ENCODE measurements at regions not wholly inside any gene's neighbourhood (a gene's known extent, or its start where the extent isn't known, plus 50 kb on each side); places are given as distances from the start of the nearest gene placed in this dataset.

DNA sequence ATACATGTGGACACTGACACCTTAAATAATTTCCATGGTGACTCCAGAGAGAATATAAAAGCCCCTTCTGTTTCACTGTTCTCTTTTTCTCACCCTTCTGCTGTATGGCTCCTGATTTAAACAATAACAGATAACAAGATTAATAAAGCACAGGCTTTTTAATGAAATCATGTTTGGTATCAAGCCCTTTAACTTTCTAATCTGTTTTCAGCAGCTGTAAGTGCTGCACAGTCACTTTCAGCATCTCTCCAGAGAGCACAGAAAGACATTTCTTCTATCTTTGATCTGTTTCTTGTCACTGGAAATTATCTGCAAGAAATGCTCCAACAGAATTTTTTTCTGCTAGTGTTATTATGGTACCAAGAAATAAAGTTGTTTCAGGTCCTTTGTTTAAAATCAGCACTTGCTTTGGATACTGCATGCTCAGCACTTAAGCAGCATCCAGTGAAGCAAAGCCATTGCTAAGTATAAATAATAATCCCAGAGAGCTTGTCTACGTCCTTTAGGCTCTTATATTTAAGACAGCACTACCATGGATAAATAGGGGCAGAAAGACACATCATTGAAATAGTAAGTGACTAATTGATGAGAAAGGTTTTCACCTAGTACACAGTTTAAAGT lies 134.2 kb upstream of the CARD18 start:
- ChIA-PET CTCF (no interaction called here), POLR2A (ENCODE audit: unreplicated experiment) (no interaction called here)
- Histone ChIP-seq H3K9me2 (ENCODE audit: insufficient read depth) (no peaks in the 10 kb centered on the region), H3K4me3 (no peak overlapping the region), H3K36me3 (ENCODE audit: low read depth) (no peaks in the 10 kb centered on the region), H3K4me1 (replicated peaks; ENCODE audit: insufficient read depth) (no peaks in the 10 kb centered on the region), H3K27ac (no peak overlapping the region), H3K79me2 (ENCODE audit: low read depth) (no peaks in the 10 kb centered on the region), H3K9me3 (ENCODE audit: insufficient read depth, low read depth) (no peaks in the 10 kb centered on the region), H2AFZ (no peak overlapping the region), H3K27me3 (ENCODE audit: insufficient read depth, low read depth) (no peaks in the 10 kb centered on the region), H3K4me2 (no peak overlapping the region), H3F3A (ENCODE audit: insufficient read depth, low read depth) (no peaks in the 10 kb centered on the region), H4K20me1 (ENCODE audit: insufficient read depth) (no peaks in the 10 kb centered on the region)
- no peak for TF ChIP-seq EZH2 (IDR thresholded peaks at IDR 0.05; ENCODE audit: low read depth)
- TF ChIP-seq, protein P1, sequence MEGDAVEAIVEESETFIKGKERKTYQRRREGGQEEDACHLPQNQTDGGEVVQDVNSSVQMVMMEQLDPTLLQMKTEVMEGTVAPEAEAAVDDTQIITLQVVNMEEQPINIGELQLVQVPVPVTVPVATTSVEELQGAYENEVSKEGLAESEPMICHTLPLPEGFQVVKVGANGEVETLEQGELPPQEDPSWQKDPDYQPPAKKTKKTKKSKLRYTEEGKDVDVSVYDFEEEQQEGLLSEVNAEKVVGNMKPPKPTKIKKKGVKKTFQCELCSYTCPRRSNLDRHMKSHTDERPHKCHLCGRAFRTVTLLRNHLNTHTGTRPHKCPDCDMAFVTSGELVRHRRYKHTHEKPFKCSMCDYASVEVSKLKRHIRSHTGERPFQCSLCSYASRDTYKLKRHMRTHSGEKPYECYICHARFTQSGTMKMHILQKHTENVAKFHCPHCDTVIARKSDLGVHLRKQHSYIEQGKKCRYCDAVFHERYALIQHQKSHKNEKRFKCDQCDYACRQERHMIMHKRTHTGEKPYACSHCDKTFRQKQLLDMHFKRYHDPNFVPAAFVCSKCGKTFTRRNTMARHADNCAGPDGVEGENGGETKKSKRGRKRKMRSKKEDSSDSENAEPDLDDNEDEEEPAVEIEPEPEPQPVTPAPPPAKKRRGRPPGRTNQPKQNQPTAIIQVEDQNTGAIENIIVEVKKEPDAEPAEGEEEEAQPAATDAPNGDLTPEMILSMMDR (conservative IDR thresholded peaks at IDR 0.05): no peak
- intact Hi-C loops (cut with micrococcal nuclease; ENCODE audit: unreplicated experiment): no loop called here
- no peak for DNase-seq
- BruUV-seq (replicated peaks): no TSS peak

DNA sequence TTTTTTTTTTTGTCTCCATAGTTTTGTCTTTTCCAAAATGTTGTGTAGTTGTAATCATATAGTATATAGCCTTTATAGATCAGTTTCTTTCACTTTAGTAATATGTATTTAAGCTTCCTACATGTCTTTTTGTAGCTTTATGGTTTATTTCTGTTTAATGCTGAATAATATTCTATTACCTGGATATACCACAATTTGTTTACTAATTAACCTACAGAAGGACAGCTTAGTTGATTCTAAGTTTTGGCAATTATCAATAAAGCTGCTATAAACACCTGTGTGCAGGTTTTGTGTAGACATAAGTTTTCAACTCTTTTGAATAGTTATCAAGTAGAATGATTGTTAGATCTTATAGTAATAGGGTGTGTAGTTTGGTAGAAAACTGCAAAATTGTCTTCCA lies 130.3 kb upstream of the CARD18 start:
- H3K9me2 ChIP-seq (ENCODE audit: insufficient read depth): no peaks in the 10 kb centered on the region
- no peak for TF ChIP-seq EZH2 (IDR thresholded peaks at IDR 0.05; ENCODE audit: low read depth)
- TF ChIP-seq, protein P1 (conservative IDR thresholded peaks at IDR 0.05): no peak
- no peak overlapping the region for H3K27ac ChIP-seq
- no peaks in the 10 kb centered on the region for H4K20me1 ChIP-seq (ENCODE audit: insufficient read depth)
- no peak overlapping the region for H3K4me3 ChIP-seq
- no peaks in the 10 kb centered on the region for H3K79me2 ChIP-seq (ENCODE audit: low read depth)
- no peak overlapping the region for H2AFZ ChIP-seq
- no peak for DNase-seq
- ChIA-PET POLR2A (ENCODE audit: unreplicated experiment) (no interaction called here), CTCF (no interaction called here)
- no peaks in the 10 kb centered on the region for H3K9me3 ChIP-seq (ENCODE audit: insufficient read depth, low read depth)
- H3K4me1 ChIP-seq (replicated peaks; ENCODE audit: insufficient read depth): no peaks in the 10 kb centered on the region
- H3F3A ChIP-seq (ENCODE audit: insufficient read depth, low read depth): no peaks in the 10 kb centered on the region
- H3K4me2 ChIP-seq: no peak overlapping the region
- no peaks in the 10 kb centered on the region for H3K27me3 ChIP-seq (ENCODE audit: insufficient read depth, low read depth)
- BruUV-seq (replicated peaks): no TSS peak
- H3K36me3 ChIP-seq (ENCODE audit: low read depth): no peaks in the 10 kb centered on the region
- intact Hi-C loops (cut with micrococcal nuclease; ENCODE audit: unreplicated experiment): no loop called here

DNA sequence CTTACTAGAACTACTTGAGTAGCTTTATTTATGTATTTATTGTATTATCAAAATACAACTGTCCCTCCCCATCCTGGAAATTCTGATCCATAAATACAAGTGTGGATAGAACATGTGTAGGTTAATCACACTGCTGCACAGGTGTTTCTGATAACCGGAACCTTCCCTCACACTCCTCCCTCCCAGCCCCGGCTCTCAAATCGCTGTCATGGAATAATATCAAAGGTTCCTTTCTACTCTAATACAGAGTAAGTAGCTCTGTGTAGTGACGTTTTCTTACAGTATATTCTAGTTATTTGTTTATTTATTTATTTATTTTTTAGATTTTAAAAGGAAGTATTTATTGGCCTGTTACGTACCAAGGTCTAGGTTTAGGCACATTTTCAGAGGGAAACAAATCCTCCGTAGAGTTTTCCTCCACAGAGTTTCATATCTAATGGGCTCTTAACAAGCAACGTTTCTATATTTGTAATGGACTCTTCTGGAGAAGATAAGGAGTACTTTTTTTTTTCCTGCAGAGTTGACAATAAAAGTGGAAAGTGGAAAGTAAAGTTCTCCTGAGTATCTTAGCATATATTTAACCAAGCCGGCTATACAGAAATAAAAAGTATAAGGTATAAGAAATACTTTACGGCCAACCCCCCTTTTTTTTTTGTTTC lies 129.0 kb upstream of the CARD18 start:
- TF ChIP-seq, protein P1 (conservative IDR thresholded peaks at IDR 0.05): no peak
- no peak for TF ChIP-seq EZH2 (IDR thresholded peaks at IDR 0.05; ENCODE audit: low read depth)
- H3F3A ChIP-seq (ENCODE audit: insufficient read depth, low read depth): no peaks in the 10 kb centered on the region
- no peaks in the 10 kb centered on the region for H4K20me1 ChIP-seq (ENCODE audit: insufficient read depth)
- H3K9me3 ChIP-seq (ENCODE audit: insufficient read depth, low read depth): no peaks in the 10 kb centered on the region
- no peaks in the 10 kb centered on the region for H3K4me1 ChIP-seq (replicated peaks; ENCODE audit: insufficient read depth)
- CTCF ChIA-PET: no interaction called here
- no peak overlapping the region for H2AFZ ChIP-seq
- no peaks in the 10 kb centered on the region for H3K27me3 ChIP-seq (ENCODE audit: insufficient read depth, low read depth)
- POLR2A ChIA-PET (ENCODE audit: unreplicated experiment): interaction anchor here (0.7 kb wide), 1 partner anchor 1442 kb away, joined by 3 read pairs; no protein-coding TSS in a partner anchor
- BruUV-seq (replicated peaks): no TSS peak
- H3K9me2 ChIP-seq (ENCODE audit: insufficient read depth): no peaks in the 10 kb centered on the region
- H3K4me3 ChIP-seq: no peak overlapping the region
- DNase-seq: no peak
- intact Hi-C loops (cut with micrococcal nuclease; ENCODE audit: unreplicated experiment): no loop called here
- H3K79me2 ChIP-seq (ENCODE audit: low read depth): no peaks in the 10 kb centered on the region
- H3K36me3 ChIP-seq (ENCODE audit: low read depth): no peaks in the 10 kb centered on the region
- H3K4me2 ChIP-seq: no peak overlapping the region
- H3K27ac ChIP-seq: no peak overlapping the region

Data from PC-9 (cell line).